PC-9 (cell line): ENCODE measurements at regions not wholly inside any gene's neighbourhood (a gene's known extent, or its start where the extent isn't known, plus 50 kb on each side); places are given as distances from the start of the nearest gene placed in this dataset.

Source experiments
- EZH2 ChIP-seq: fragments of 200-600 bp; sonication (generic); IDR thresholded peaks from 2 replicates; pipeline ENCODE4 v1.8.0; 2017; ENCODE audit warnings: antibody characterized with exemption, low read depth
- TF ChIP-seq, protein P1 (sequence below): fragments of 200-600 bp; sonication (generic); conservative IDR thresholded peaks from 2 replicates; pipeline ENCODE4 v1.6.1; 2017; ENCODE audit warnings: mixed run types, antibody characterized with exemption, mild to moderate bottlenecking, moderate library complexity

DNA sequence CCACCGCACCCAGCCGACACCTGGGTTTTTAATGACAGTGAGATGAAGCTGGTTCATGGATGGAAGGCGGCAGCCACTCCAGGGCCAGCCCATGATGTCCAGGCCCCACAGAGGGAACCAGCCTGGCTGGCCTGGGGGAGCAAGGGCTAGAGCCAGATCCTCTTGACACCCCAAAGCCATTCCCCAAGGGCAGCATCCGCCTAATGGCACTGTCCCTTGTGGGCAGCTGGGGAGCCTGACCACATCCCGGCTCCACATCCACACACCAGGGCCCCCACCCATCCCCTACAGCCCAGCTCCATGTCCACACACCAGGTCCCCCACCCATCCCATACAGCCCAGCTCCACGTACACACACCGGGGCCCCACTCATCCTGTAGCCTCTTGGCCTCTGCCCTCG is 53.3 kb upstream of the ACSF3 start:
- TF ChIP-seq, protein P1, sequence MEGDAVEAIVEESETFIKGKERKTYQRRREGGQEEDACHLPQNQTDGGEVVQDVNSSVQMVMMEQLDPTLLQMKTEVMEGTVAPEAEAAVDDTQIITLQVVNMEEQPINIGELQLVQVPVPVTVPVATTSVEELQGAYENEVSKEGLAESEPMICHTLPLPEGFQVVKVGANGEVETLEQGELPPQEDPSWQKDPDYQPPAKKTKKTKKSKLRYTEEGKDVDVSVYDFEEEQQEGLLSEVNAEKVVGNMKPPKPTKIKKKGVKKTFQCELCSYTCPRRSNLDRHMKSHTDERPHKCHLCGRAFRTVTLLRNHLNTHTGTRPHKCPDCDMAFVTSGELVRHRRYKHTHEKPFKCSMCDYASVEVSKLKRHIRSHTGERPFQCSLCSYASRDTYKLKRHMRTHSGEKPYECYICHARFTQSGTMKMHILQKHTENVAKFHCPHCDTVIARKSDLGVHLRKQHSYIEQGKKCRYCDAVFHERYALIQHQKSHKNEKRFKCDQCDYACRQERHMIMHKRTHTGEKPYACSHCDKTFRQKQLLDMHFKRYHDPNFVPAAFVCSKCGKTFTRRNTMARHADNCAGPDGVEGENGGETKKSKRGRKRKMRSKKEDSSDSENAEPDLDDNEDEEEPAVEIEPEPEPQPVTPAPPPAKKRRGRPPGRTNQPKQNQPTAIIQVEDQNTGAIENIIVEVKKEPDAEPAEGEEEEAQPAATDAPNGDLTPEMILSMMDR = no peak
- TF ChIP-seq EZH2 = no peak
